GM12873 (cell line): ENCODE measurements at regions not wholly inside any gene's neighbourhood (a gene's known extent, or its start where the extent isn't known, plus 50 kb on each side); places are given as distances from the start of the nearest gene placed in this dataset.

Experiments used
- CTCF ChIP-seq: IDR thresholded peaks from 2 replicates; pipeline ENCODE4 v1.5.1; 2012; ENCODE audit warnings: low read depth, mild to moderate bottlenecking, moderate library complexity, low read length, control low read depth; ENCODE audit not compliant: insufficient read depth; ENCODE audit errors: missing control alignments

- no peak for TF ChIP-seq CTCF
Observed at GRCh38 chr2:194294156-194294555, 1362.9 kb upstream of the SLC39A10 start.

- no peak for TF ChIP-seq CTCF
Observed at GRCh38 chr2:194291104-194291503, 1365.9 kb upstream of the SLC39A10 start.

GRCh38 chr2:194289712-194290346 is 1367.2 kb upstream of the SLC39A10 start:
- no peak for TF ChIP-seq CTCF

- no peak for TF ChIP-seq CTCF
Observed at GRCh38 chr2:194271293-194271961, 1385.6 kb upstream of the SLC39A10 start.

- TF ChIP-seq CTCF = no peak
Observed at GRCh38 chr2:194270648-194271047, 1386.4 kb upstream of the SLC39A10 start.

GRCh38 chr2:194264586-194264985 is 1392.4 kb upstream of the SLC39A10 start:
- TF ChIP-seq CTCF = no peak

- TF ChIP-seq CTCF = no peak
Observed at GRCh38 chr2:194260185-194260584, 1396.8 kb upstream of the SLC39A10 start.
